Caco-2 (cell line): ENCODE measurements at regions not wholly inside any gene's neighbourhood (a gene's known extent, or its start where the extent isn't known, plus 50 kb on each side); places are given as distances from the start of the nearest gene placed in this dataset.
"Not testable (repeated sequence)": the region's sequence is repeated elsewhere in the genome, so short reads cannot be mapped to it uniquely, and the experiment has no call there.

Experiments used
- BruUV-seq: library from RNA; stranded (reverse); fragments of 400-500 nt; replicated peaks from 2 replicates; lab custom pipeline; 2021; lab: Mats Ljungman, UMichigan
- CTCF ChIA-PET: fragments of 300-600 bp; sonication (Branson Sonifier 250); formaldehyde crosslinking; loops from one replicate; lab custom pipeline; 2022; ENCODE audit warnings: antibody characterized with exemption; lab: Charles Lee
- POLR2A ChIA-PET: fragments of 300-600 bp; sonication (Branson Sonifier 250); formaldehyde crosslinking; loops from one replicate; lab custom pipeline; 2022; ENCODE audit warnings: antibody characterized with exemption; lab: Charles Lee
- DNase-seq, 2 experiments: peaks; one replicate each; pipeline versions ENCODE4 v3.0.0 to v3.0.0-alpha.2; 2020 to 2022
- H3K27me3 ChIP-seq: replicated peaks from 2 replicates; pipeline ENCODE4 v1.6.0; 2011; ENCODE audit warnings: low read length; ENCODE audit not compliant: control insufficient read depth, insufficient read depth
- H3K36me3 ChIP-seq: 2 replicates; pipeline ENCODE4 v1.5.1; 2011; ENCODE audit warnings: low read length; ENCODE audit not compliant: control insufficient read depth, insufficient read depth
- H3K4me1 ChIP-seq: fragments of 250-450 bp; sonication (Bioruptor Pico); 2 replicates; pipeline ENCODE4 v1.5.1; 2020; ENCODE audit warnings: mild to moderate bottlenecking
- H3K4me3 ChIP-seq: 2 replicates; pipeline ENCODE4 v1.5.1; 2011; ENCODE audit warnings: low read depth, mild to moderate bottlenecking, control low read depth, low read length
- H3K9me3 ChIP-seq: fragments of 250-450 bp; sonication (Bioruptor Pico); 2 replicates; pipeline ENCODE4 v1.5.1; 2020; ENCODE audit warnings: mild to moderate bottlenecking, moderate library complexity
- H3K27ac Mint-ChIP-seq: one replicate; pipeline ENCODE4 v1.8.0; 2022; ENCODE audit warnings: mixed read lengths; ENCODE audit not compliant: unreplicated experiment
- H3K27me3 Mint-ChIP-seq: one replicate; pipeline ENCODE4 v1.8.0; 2022; ENCODE audit warnings: mixed read lengths; ENCODE audit not compliant: insufficient read depth, unreplicated experiment
- H3K36me3 Mint-ChIP-seq: one replicate; pipeline ENCODE4 v1.8.0; 2022; ENCODE audit warnings: mild to moderate bottlenecking, mixed read lengths; ENCODE audit not compliant: insufficient read depth, unreplicated experiment
- H3K4me1 Mint-ChIP-seq: one replicate; pipeline ENCODE4 v1.8.0; 2022; ENCODE audit warnings: low read depth, mixed read lengths; ENCODE audit not compliant: unreplicated experiment
- H3K4me3 Mint-ChIP-seq: one replicate; pipeline ENCODE4 v1.8.0; 2022; ENCODE audit warnings: mild to moderate bottlenecking, moderate library complexity, mixed read lengths; ENCODE audit not compliant: unreplicated experiment
- H3K9me3 Mint-ChIP-seq: one replicate; pipeline ENCODE4 v1.8.0; 2022; ENCODE audit warnings: mixed read lengths; ENCODE audit not compliant: unreplicated experiment
- CTCF ChIP-seq, 2 experiments: fragments of 200-600 bp in 1 of 2; IDR thresholded peaks; 1 replicate in 1 of 2; 2 replicates in 1 of 2; pipeline versions ENCODE4 v1.5.1 to v1.8.0; 2011 to 2022; ENCODE audit warnings: antibody characterized with exemption in 1 of 2, control low read depth in 1 of 2, inconsistent platforms in 1 of 2, low read depth in 1 of 2, low read length in 1 of 2, mild to moderate bottlenecking in 1 of 2, moderate library complexity in 1 of 2; ENCODE audit not compliant: insufficient read depth in 1 of 2, severe bottlenecking in 1 of 2, unreplicated experiment in 1 of 2
- intact Hi-C: fragments of 100-400 bp; cut with micrococcal nuclease; formaldehyde crosslinking; loops from one replicate; pipeline ENCODE4 v1.10.0; 2022; ENCODE audit not compliant: unreplicated experiment

- H3K4me3 Mint-ChIP-seq, result no peak overlapping the region
- no peaks in the 10 kb centered on the region for H3K4me1 Mint-ChIP-seq
- H3K27ac Mint-ChIP-seq, result no peak overlapping the region
- Histone ChIP-seq H3K4me3 (no peak overlapping the region), H3K27me3 (no peaks in the 10 kb centered on the region), H3K4me1 (no peaks in the 10 kb centered on the region), H3K9me3 (no peaks in the 10 kb centered on the region), H3K36me3 (no peaks in the 10 kb centered on the region)
- DNase-seq, result no peak
- no peaks in the 10 kb centered on the region for H3K9me3 Mint-ChIP-seq
- peaks cover 2% of the 10 kb centered on the region for H3K27me3 Mint-ChIP-seq
- intact Hi-C loops, result no loop called here
- no peak for TF ChIP-seq CTCF (IDR thresholded peaks at IDR 0.05; ENCODE audit: insufficient read depth in 1 of 2, low read depth in 1 of 2, low read length in 1 of 2, severe bottlenecking in 1 of 2, unreplicated experiment in 1 of 2)
- no TSS peak for BruUV-seq
- no peaks in the 10 kb centered on the region for H3K36me3 Mint-ChIP-seq
- ChIA-PET CTCF (no interaction called here), POLR2A (no interaction called here)
Observed at GRCh38 chr13:87814403-87814802, 143.2 kb downstream of the SLITRK5 start.

- H3K4me1 Mint-ChIP-seq, result no peaks in the 10 kb centered on the region
- Histone ChIP-seq H3K36me3 (no peaks in the 10 kb centered on the region), H3K4me3 (no peak overlapping the region), H3K27me3 (no peaks in the 10 kb centered on the region), H3K9me3 (no peaks in the 10 kb centered on the region), H3K4me1 (no peaks in the 10 kb centered on the region)
- peaks cover 6% of the 10 kb centered on the region for H3K27me3 Mint-ChIP-seq
- no peak for DNase-seq
- intact Hi-C loops, result no loop called here
- no peak for TF ChIP-seq CTCF (IDR thresholded peaks at IDR 0.05; ENCODE audit: insufficient read depth in 1 of 2, low read depth in 1 of 2, low read length in 1 of 2, severe bottlenecking in 1 of 2, unreplicated experiment in 1 of 2)
- BruUV-seq, result no TSS peak
- no peak overlapping the region for H3K4me3 Mint-ChIP-seq
- POLR2A ChIA-PET, result no interaction called here
- H3K9me3 Mint-ChIP-seq, result no peaks in the 10 kb centered on the region
- CTCF ChIA-PET, result no interaction called here
- no peaks in the 10 kb centered on the region for H3K36me3 Mint-ChIP-seq
- no peak overlapping the region for H3K27ac Mint-ChIP-seq
Observed at GRCh38 chr13:87820241-87820640, 149.1 kb downstream of the SLITRK5 start.

- Mint-ChIP-seq H3K4me1 (no peaks in the 10 kb centered on the region), H3K27me3 (peaks cover 5% of the 10 kb centered on the region), H3K27ac (no peak overlapping the region), H3K36me3 (no peaks in the 10 kb centered on the region), H3K9me3 (no peaks in the 10 kb centered on the region), H3K4me3 (no peak overlapping the region)
- no peak overlapping the region for H3K4me3 ChIP-seq
- TF ChIP-seq CTCF (IDR thresholded peaks at IDR 0.05; ENCODE audit: insufficient read depth in 1 of 2, low read depth in 1 of 2, low read length in 1 of 2, severe bottlenecking in 1 of 2, unreplicated experiment in 1 of 2), result no peak
- no peaks in the 10 kb centered on the region for H3K4me1 ChIP-seq
- no TSS peak for BruUV-seq
- H3K9me3 ChIP-seq, result no peaks in the 10 kb centered on the region
- CTCF ChIA-PET, result no interaction called here
- intact Hi-C loops, result no loop called here
- POLR2A ChIA-PET, result no interaction called here
- no peaks in the 10 kb centered on the region for H3K36me3 ChIP-seq
- DNase-seq, result no peak
- no peaks in the 10 kb centered on the region for H3K27me3 ChIP-seq
Observed at GRCh38 chr13:87821512-87821911, 150.3 kb downstream of the SLITRK5 start.

GRCh38 chr13:87826301-87826700, 155.1 kb downstream of the SLITRK5 start:
- intact Hi-C loops, BruUV-seq, H3K4me3 ChIP-seq, H3K27me3 ChIP-seq, H3K4me1 Mint-ChIP-seq, H3K4me1 ChIP-seq, DNase-seq, H3K36me3 ChIP-seq, H3K4me3 Mint-ChIP-seq, H3K9me3 ChIP-seq, H3K27me3 Mint-ChIP-seq, CTCF ChIA-PET, H3K9me3 Mint-ChIP-seq, H3K27ac Mint-ChIP-seq, H3K36me3 Mint-ChIP-seq, POLR2A ChIA-PET: not testable (repeated sequence)
